Omental fat pad (tissue), 3 donors: ENCODE measurements at regions not wholly inside any gene's neighbourhood (a gene's known extent, or its start where the extent isn't known, plus 50 kb on each side); places are given as distances from the start of the nearest gene placed in this dataset.

Source experiments
- ATAC-seq: fragments of 150-250 bp; one replicate; pipeline ENCODE4 v1.9.1; 2016; ENCODE audit warnings: mild to moderate bottlenecking, moderate library complexity; ENCODE audit not compliant: low FRiP score
- DNase-seq: peaks from one replicate; pipeline ENCODE4 v3.0.0-alpha.2; 2019; ENCODE audit warnings: low spot score
- CTCF ChIP-seq, 3 donors: fragments of 450-650 bp; IDR thresholded peaks; one replicate each; pipeline ENCODE4 v1.5.1; 2016 to 2017; ENCODE audit warnings: antibody characterized with exemption in 3 of 3, mild to moderate bottlenecking in 3 of 3, moderate library complexity in 2 of 3

- no peak for DNase-seq
- TF ChIP-seq CTCF (IDR thresholded peaks at IDR 0.05) = no peak
- ATAC-seq = no peak
Measured at GRCh38 chr5:62948301-62948700, 369.7 kb downstream of the LRRC70 start.

- no peak for TF ChIP-seq CTCF (IDR thresholded peaks at IDR 0.05)
- ATAC-seq = no peak
- no peak for DNase-seq
Measured at GRCh38 chr5:62942384-62942783, 363.8 kb downstream of the LRRC70 start.

DNA sequence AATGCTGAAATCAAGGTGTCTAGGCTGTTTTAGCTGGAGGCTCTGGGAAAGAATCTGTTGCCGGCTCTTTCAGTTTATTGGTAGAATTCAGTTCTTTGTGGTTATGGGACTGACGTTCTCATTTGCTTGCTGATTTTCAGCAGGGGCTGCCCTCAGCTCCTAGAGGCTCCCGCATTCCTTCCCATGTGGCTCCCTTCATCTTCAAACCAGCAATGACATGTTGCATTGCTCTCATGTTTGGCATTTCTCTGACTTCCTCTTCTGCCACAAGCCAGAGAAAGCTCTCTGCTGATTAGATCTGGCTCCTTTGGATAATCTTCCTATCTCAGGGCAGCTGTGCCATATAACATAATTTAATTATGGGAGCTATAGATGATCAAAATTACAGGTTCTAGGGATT lies 360.3 kb downstream of the LRRC70 start:
- DNase-seq (no peak), ATAC-seq (no peak)
- no peak for TF ChIP-seq CTCF (IDR thresholded peaks at IDR 0.05)

GRCh38 chr5:62937661-62938558 lies 359.3 kb downstream of the LRRC70 start:
- DNase-seq (no peak), ATAC-seq (peak; percentile 44)
- no peak for TF ChIP-seq CTCF (IDR thresholded peaks at IDR 0.05)

DNA sequence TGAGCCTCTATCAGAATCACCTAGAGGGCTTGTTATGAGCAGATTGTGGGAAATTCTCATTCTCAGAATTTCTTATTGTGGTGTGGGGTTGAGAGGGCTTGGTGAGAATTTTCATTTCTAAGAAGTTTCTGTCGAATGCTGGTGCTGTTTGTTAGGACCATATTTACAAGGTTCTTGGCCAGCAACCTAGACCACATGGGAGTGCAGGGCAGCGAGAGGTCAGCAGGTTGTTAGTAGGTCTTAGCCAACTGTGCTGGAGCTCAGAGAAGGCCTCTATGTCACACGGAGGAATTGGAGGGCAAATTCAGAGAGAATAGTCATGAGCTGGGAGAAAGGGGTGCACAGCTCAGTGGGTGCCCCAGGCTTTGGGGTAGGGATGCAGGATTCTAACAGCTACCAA lies 357.0 kb downstream of the LRRC70 start:
- no peak for ATAC-seq
- TF ChIP-seq CTCF (IDR thresholded peaks at IDR 0.05) = no peak

GRCh38 chr5:62934319-62934718 lies 355.7 kb downstream of the LRRC70 start:
- DNase-seq = no peak
- no peak for ATAC-seq
- TF ChIP-seq CTCF (IDR thresholded peaks at IDR 0.05) = no peak

More for the DNA sequence above, 357.0 kb downstream of the LRRC70 start:
- DNase-seq = no peak

DNA sequence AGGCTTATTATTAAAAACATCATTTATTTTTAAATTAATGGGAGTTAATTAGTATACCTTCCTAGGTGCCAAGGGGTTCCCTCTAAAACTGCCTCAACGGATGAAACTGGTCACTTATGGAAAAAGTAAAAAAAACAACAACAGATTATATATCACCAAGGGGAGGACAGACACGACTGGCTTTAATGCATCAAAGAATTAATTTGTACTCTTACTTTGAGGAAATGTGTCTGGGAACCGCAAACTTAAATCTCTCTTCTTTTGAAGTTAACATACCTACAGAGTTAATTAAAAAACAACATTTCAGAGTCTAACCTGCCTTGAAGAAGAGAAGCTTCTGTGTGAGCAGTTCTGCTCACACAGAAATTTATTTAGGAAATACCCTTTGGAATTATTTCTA lies 354.6 kb downstream of the LRRC70 start:
- DNase-seq (no peak), ATAC-seq (no peak)
- TF ChIP-seq CTCF (IDR thresholded peaks at IDR 0.05) = no peak
